Tibial artery (tissue), 4 donors: ENCODE measurements at regions not wholly inside any gene's neighbourhood (a gene's known extent, or its start where the extent isn't known, plus 50 kb on each side); places are given as distances from the start of the nearest gene placed in this dataset.

ENCODE experiments used
- DNase-seq, 2 donors: peaks; one replicate each; pipeline ENCODE4 v3.0.0-alpha.2; 2019
- H3K27ac ChIP-seq, 2 donors: fragments of 200-600 bp; sonication (generic) in 1 of 2; 1 replicate in 1 of 2; 2 replicates in 1 of 2; pipeline ENCODE4 v1.5.1; 2018 to 2019; ENCODE audit warnings: mild to moderate bottlenecking in 1 of 2
- H3K27me3 ChIP-seq, 2 donors: fragments of 200-600 bp; sonication (generic) in 1 of 2; one replicate each; pipeline versions ENCODE4 v1.5.1 to v1.6.0; 2016 to 2019
- H3K36me3 ChIP-seq, 3 donors: fragments of 200-600 bp; sonication (generic) in 2 of 3; one replicate each; pipeline ENCODE4 v1.5.1; 2016 to 2019; ENCODE audit warnings: mild to moderate bottlenecking in 2 of 3
- H3K4me1 ChIP-seq, 4 donors: fragments of 200-600 bp; sonication (generic) in 2 of 4; 1 replicate in 3 of 4; 2 replicates in 1 of 4; pipeline ENCODE4 v1.5.1; 2016 to 2019
- H3K4me3 ChIP-seq, 2 donors: fragments of 200-600 bp; sonication (generic) in 1 of 2; 1 replicate in 1 of 2; 2 replicates in 1 of 2; pipeline ENCODE4 v1.5.1; 2018 to 2019; ENCODE audit warnings: mild to moderate bottlenecking in 2 of 2
- H3K9me3 ChIP-seq, 3 donors: fragments of 200-600 bp; sonication (generic) in 1 of 3; one replicate each; pipeline ENCODE4 v1.5.1; 2016 to 2019
- intact Hi-C: fragments of 100-400 bp; cut with DNase I; formaldehyde crosslinking; loops from one replicate; pipeline ENCODE4 v1.15.0; 2023; ENCODE audit warnings: low total_unique reads
- TF ChIP-seq, protein P1 (sequence below), 2 experiments: fragments of 200-600 bp in 1 of 2; fragments of 450-650 bp in 1 of 2; IDR thresholded peaks; one replicate each; pipeline ENCODE4 v1.5.1; 2017 to 2019; ENCODE audit warnings: antibody characterized with exemption in 2 of 2, mild to moderate bottlenecking in 1 of 2, moderate library complexity in 1 of 2

DNA sequence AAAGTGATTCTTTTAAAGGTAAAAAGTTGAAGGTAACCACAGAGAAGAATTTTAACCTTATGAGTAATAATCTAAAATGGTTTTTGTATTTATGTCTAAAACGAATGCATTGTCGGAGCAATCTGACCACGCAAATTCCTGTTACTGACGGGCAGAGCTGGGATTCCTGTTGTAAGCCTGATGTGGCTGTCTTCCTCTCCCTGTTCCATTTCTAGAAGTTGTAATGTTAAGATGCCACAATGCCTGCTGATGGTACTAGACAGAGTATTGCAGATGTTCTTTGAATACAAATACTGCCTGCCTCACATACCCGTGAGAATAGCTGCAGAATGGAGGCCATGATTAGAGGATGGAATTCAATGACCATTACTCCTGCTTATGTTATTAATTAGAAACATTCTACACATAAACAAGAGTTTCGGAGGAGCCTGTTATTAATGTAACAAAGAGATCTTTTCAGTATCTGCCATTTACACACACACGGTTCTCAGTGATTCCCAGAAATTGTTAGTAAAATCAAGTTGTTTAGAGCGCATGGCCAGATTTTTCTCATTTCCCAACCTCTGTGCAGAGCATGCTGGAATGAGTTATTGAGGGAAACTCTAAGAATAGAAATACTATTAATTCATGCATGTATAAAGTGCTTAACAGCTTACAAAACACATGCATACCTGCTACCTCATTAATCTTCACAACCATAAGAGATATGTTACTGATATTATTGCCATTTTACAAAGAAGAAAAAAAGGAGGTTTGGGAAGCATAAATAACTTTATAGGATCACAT is 196.8 kb downstream of the PTN start:
- Histone ChIP-seq H3K27ac (no peak overlapping the region), H3K4me3 (no peak overlapping the region), H3K4me1 (no peaks in the 10 kb centered on the region), H3K36me3 (no peaks in the 10 kb centered on the region), H3K9me3 (no peaks in the 10 kb centered on the region), H3K27me3 (no peaks in the 10 kb centered on the region)
- no peak for DNase-seq
- TF ChIP-seq, protein P1, sequence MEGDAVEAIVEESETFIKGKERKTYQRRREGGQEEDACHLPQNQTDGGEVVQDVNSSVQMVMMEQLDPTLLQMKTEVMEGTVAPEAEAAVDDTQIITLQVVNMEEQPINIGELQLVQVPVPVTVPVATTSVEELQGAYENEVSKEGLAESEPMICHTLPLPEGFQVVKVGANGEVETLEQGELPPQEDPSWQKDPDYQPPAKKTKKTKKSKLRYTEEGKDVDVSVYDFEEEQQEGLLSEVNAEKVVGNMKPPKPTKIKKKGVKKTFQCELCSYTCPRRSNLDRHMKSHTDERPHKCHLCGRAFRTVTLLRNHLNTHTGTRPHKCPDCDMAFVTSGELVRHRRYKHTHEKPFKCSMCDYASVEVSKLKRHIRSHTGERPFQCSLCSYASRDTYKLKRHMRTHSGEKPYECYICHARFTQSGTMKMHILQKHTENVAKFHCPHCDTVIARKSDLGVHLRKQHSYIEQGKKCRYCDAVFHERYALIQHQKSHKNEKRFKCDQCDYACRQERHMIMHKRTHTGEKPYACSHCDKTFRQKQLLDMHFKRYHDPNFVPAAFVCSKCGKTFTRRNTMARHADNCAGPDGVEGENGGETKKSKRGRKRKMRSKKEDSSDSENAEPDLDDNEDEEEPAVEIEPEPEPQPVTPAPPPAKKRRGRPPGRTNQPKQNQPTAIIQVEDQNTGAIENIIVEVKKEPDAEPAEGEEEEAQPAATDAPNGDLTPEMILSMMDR (IDR thresholded peaks at IDR 0.05) = no peak
- intact Hi-C loops = no loop called here

DNA sequence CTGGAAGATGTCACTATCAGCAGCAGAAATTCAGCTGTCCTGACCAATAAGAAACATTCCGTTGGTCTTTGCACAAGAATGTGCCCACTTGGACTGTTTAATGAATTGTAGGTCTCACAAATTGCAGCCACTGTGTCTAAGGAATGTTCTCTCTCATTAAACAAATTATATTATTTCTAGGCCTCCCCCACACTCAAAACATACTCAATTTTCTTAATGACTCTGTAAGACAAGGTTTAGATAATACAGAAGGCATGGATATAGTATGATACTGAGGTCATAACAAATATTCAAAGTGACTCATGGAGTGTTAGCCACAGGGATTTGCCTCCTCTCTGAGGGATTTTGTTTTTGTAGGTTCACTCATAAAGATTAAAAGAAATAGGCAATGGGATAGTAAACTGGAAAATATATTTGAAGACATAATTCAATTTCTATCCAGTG is 197.5 kb downstream of the PTN start:
- DNase-seq = no peak
- H3K36me3 ChIP-seq = no peaks in the 10 kb centered on the region
- no peak overlapping the region for H3K27ac ChIP-seq
- no peaks in the 10 kb centered on the region for H3K9me3 ChIP-seq
- no peaks in the 10 kb centered on the region for H3K4me1 ChIP-seq
- no peaks in the 10 kb centered on the region for H3K27me3 ChIP-seq
- no peak overlapping the region for H3K4me3 ChIP-seq
- intact Hi-C loops = no loop called here
- TF ChIP-seq, protein P1 (IDR thresholded peaks at IDR 0.05) = no peak

DNA sequence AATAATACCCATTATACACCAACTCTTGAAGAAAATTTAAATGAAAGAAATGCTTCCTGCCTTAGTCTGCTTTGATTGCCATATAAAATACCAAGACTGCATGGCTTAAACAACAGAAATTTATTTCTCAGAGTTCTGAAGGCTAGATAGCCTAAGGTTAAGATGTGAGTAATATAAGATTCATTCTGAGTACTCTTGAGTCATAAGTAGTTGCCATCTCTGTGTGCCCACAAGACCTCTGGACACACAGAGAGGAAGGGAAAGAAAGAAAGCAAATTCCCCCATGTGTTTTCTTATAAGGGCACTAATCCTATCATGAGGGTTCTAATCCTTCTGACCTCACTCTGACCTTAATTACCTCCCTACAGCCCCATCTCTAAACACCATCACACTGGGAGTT is 201.2 kb downstream of the PTN start:
- Histone ChIP-seq H3K4me3 (no peak overlapping the region), H3K4me1 (no peaks in the 10 kb centered on the region), H3K36me3 (no peaks in the 10 kb centered on the region), H3K27me3 (no peaks in the 10 kb centered on the region), H3K9me3 (no peaks in the 10 kb centered on the region), H3K27ac (no peak overlapping the region)
- DNase-seq = no peak
- TF ChIP-seq, protein P1 (IDR thresholded peaks at IDR 0.05) = no peak
- intact Hi-C loops = no loop called here

DNA sequence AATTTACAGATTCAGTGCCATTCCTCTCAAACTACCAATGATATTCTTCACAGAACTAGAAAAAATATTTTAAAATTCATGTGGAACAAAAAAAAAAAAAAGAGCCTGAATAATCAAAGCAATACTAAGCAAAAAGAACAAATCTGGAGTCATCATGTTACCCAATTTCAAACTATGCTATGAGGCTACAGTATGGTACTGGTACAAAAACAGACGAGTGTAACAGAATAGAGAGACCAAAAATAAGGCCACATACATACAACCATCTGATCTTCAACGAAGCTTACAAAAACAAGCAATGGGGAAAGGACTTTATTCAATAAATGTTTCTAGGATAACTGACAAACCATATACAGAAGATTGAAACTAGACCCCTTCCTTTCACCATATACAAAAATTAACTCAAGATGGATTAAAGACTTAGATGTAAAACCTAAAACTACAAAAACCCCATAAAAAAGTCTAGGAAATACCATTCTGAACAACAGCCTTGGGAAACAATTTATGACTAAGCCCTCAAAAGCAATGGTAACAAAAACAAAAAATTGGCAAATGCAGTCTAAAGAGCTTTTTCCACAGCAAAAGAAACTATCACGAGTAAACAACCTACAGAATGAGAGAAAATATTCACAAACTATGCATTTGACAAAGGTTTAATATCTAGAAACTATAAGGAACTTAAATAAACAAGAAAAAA is 207.7 kb downstream of the PTN start:
- H3K36me3 ChIP-seq = no peaks in the 10 kb centered on the region
- TF ChIP-seq, protein P1 (IDR thresholded peaks at IDR 0.05) = no peak
- intact Hi-C loops = no loop called here
- no peak overlapping the region for H3K27ac ChIP-seq
- no peak overlapping the region for H3K4me3 ChIP-seq
- no peaks in the 10 kb centered on the region for H3K27me3 ChIP-seq
- H3K4me1 ChIP-seq = no peaks in the 10 kb centered on the region
- no peak for DNase-seq
- no peaks in the 10 kb centered on the region for H3K9me3 ChIP-seq

DNA sequence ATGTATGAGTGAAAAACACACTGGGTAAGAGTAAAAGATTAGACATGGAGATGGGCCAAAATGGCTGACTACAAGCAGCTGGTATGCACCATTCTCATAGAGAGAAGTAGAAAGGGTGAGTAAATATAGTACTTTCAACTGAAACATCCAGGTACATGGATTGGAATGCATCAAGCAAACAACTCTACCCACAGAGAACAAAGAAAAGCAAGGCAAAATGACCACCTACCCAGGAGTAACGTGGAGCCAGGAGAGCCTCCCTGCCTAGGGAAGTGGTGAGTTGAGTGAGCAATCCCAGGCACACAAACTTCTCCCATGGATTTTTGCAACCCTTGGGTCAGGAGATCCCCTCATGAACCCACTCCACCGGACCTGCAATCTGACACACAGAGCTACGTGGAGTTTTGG is 212.8 kb downstream of the PTN start:
- Histone ChIP-seq H3K4me3 (no peak overlapping the region), H3K27me3 (no peaks in the 10 kb centered on the region), H3K36me3 (no peaks in the 10 kb centered on the region), H3K4me1 (no peaks in the 10 kb centered on the region), H3K9me3 (no peaks in the 10 kb centered on the region), H3K27ac (no peak overlapping the region)
- TF ChIP-seq, protein P1 (IDR thresholded peaks at IDR 0.05) = no peak
- DNase-seq = no peak
- intact Hi-C loops = no loop called here
